NCI-H2227 treated with DMSO at 0.1 percent for 48 hours (cell line): ENCODE measurements at regions not wholly inside any gene's neighbourhood (a gene's known extent, or its start where the extent isn't known, plus 50 kb on each side); places are given as distances from the start of the nearest gene placed in this dataset.

ENCODE experiments used
- DNase-seq: peaks from one replicate; lab custom pipeline; 2025; lab: John Stamatoyannopoulos, UW

DNA sequence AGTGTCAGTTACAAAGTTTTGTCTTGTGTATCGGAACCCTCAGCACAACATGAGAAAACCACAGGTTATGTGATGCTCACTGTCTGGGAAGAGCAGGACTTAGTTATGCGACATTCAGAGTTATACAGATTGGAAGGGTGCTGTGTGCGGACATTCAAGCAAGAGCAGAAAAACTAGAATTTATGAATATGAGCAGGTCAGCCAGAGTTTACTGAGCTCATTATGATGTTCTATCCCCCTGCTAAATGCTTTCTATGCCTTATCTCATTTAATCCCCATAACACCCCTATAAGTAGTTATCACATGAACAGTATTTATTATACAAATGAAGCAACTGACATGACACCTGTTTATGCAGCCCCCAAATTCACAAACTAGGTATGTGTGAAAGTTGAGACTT lies 1083.2 kb downstream of the FLRT2 start:
- DNase-seq: no peak

DNA sequence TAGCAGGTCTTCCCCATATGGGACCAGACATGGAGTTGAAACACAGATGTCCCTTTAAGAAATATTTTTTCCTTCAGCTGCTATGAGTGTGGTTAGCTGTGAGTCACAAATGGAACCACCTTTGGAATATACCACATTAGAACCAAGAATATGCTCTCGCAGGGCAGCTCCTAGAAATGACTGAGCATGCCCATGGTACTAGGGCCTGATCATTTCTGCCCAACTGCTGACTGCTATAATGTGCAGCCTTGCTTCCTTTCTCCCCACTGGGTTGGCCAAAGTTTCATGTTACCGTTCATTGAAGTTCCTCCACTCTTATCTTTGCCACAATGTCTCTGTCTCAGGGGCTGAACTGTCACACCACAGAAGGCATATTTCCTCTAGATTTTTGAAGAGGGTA lies 1074.6 kb downstream of the FLRT2 start:
- DNase-seq: no peak

DNA sequence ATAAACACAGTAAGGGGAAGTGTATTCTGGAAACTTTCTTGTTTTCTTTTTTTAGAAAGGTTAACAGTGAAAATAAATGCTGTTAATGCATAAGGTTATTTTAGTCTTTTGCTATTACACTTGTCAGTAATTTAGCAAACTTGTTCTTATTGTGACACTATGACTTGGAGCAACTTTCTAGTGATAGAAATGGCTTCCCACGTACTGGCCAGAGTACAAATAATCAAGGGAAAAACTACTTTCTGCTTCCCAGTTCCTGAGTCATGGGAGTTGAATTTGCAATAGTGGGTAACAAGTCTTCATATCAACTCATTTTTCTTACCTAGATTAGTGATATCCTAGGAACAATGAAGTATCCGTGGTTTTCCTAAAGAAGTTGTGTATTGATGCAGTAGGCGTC lies 1072.3 kb downstream of the FLRT2 start:
- no peak for DNase-seq

DNA sequence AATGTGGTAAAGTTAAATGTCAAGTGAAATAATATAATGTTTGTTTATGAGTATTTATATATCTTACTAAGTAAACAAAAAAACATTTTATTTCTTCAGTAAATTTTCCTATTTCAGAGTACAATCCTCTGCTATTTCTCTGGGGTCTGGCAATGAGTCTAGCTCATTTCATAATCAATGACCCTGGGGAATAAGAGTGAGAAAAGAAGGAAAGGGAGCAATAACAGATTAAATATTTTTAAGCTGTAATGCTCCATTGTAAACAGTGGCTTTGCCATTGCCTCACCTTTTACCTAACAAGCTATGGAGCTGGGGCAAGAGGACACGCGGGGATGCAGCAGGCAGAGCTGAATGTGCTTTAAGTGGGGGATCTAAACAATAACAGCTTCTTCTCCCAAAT lies 1071.9 kb downstream of the FLRT2 start:
- no peak for DNase-seq

GRCh38 chr14:86597279-86597678 lies 1067.3 kb downstream of the FLRT2 start:
- no peak for DNase-seq

GRCh38 chr14:86596024-86596423 lies 1066.1 kb downstream of the FLRT2 start:
- DNase-seq: no peak

- DNase-seq: no peak
These were observed 1045.2 kb downstream of the FLRT2 start for GRCh38 chr14:86575141-86575540.

GRCh38 chr14:86574778-86575129 lies 1044.8 kb downstream of the FLRT2 start:
- DNase-seq: no peak

DNA sequence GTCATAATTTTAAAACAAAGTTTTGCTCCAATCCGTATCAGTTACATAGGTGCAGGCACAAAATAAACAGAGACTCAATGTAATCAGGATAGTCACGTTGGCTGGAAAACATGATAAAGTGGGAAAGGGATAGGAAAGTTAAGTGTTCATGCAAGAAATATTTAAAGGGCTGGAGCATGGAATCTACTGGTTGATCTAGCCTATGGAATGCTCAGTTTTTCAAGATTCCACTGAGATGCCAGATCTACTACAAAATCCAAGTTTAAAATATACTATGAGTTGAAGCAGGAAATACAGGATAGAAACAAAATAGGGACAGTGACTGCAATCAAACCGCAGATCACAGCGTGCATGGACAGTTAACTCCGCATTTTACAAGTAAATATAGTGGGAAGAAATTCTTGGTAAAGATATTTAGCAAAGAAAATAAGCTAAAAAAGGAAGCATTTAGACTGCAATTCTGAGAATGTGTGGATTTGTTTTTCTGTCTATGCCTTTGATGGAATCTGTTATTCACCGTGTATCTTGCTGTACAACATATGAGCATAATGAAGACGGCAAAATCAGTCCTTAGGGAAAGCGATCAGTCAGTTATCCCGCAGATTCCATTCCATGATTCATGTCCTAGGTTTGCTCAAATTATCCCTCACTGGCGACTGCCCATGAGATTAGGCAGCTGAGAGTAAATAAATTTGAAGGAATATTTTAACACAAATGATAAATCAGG lies 1044.3 kb downstream of the FLRT2 start:
- no peak for DNase-seq

GRCh38 chr14:86570371-86570770 lies 1040.4 kb downstream of the FLRT2 start:
- DNase-seq: no peak

GRCh38 chr14:86543521-86543920 lies 1013.6 kb downstream of the FLRT2 start:
- DNase-seq: no peak

DNA sequence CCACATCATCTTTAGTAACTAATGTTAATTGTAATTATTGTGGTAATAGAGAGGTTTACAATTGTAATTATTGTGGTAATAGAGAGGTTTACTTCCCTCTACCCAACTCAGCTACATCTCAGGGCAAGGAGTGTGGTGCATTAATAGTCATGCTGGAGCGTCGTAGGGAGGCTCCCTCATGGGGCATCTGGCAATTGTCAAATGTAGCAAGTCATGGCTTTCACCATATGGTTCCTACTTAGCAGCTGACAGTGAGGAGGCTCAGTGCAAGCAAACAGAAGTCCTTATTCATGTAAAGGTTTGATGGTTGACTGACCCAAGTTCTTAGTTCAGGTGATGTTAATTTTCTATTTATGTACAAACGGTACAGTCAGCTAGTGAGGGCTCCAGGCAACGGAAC lies 1012.0 kb downstream of the FLRT2 start:
- DNase-seq: no peak

DNA sequence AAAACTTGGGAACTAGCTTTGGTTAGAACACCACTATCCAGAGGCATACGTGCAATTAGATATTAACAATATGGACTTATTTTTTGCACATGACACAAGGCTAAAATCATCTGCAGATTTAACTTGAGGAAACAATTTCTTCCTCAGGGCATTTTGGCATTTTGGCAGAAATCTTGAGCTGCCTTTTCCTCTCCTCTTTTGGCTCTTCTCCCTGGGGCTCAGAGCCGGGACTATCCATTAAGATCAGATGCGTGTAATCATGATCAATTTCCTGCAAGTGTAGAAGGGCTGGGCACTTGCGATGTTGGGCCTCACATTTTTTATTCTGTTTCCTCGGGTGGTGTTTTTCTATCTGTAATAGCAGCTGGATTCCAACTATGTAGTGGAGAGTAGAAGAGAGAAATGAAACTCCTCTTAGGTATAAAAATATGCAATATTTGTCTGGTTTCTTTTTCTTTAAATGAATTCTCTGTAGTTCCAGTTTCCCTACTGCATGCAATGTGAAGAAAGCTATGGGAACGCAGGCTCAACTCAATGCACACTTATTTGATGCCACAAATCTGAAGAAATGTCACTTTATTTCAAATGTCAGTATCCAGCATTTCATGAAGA lies 1010.8 kb downstream of the FLRT2 start:
- no peak for DNase-seq

- DNase-seq: no peak
These were observed 1009.6 kb downstream of the FLRT2 start for GRCh38 chr14:86539361-86540070.

DNA sequence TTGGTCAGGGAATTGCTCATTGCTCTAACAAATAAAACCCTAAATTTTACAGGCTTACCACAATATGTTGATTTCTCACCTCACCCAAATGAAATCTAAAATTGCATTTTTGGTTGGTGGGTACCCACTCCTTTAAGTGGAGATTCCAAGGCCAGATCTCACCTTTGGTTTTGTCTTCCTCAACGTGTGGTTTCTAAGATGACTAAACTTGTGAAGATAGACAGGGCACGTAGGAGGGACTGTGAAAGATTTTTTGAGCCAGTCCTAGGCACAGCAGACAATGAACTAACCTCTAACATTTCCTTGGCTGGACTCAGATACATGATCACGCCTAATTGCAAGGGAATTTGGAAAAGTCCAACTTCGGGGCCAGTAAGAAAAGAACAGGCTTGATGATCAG lies 1003.9 kb downstream of the FLRT2 start:
- no peak for DNase-seq

GRCh38 chr14:86532219-86532618 lies 1002.3 kb downstream of the FLRT2 start:
- DNase-seq: no peak

DNA sequence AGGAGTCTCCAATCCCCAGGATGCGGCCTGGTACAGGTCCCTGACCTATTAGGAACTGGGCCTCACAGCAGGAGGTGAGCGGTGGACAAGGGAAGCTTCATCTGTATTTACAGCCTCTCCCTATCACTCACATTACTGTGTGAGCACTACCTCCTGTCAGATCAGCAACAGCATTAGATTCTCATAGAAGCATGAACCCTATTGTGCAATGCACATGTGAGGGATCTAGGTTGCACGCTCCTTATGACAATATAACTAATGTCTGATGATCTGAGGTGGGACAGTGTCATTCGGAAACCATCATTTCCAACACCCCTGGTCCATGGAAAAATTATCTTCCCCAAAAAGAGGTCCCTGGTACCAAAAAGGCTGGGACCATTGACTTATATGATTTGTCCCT lies 1000.5 kb downstream of the FLRT2 start:
- DNase-seq: no peak

- DNase-seq: no peak
These were observed 997.4 kb downstream of the FLRT2 start for GRCh38 chr14:86527312-86527711.

- DNase-seq: no peak
These were observed 995.7 kb downstream of the FLRT2 start for GRCh38 chr14:86525673-86526072.

DNA sequence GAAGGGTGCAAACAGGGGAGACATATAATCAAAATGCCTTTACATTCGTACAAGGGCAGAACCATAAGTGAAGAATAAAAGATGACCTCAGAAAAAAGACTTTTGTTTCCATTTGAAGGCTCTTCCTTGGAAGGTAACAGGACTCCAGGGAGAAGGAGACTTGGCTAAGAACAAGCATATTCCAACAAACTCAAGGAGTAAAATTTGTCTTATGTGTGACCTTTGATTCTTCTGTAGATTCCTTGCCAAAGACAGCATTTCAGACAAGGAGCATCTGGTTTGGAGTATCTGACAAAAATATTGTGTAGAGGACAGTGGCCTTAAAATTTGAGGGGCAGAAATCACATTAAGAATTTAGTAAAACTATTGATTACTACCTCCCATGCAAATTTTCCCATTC lies 991.9 kb downstream of the FLRT2 start:
- no peak for DNase-seq

DNA sequence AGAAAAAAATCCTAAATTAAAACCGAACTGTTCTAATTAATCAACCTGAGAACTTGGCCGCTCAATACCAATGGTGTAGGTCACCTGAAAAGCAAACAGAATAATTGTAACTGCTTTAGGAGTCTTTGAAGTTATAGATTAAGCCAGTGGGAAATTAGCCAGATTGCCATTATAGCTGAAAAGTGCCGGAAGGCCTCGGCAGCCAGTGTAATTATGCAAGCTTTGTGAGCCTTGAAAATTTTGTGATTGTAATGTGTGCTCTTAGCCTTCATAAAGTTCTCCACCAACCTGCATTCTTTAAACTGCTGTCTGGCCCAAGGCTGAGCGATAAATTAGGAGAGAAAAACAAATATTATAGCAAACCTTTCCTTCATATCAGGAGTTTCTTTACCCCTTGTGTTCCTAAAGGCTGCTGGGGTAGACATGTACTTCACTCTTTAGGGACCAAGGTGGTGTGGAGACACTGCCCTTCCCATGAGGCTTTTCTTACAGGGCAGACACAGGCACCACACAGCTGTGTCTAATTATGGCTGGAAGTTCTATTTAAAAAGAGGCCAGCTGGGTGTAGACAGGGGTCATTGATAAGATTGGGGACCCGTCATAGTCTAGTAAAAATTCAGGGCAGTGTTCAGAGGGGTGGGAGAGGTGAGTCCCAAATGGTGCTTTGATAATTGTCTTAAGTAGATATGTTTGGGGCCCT lies 991.2 kb downstream of the FLRT2 start:
- no peak for DNase-seq

DNA sequence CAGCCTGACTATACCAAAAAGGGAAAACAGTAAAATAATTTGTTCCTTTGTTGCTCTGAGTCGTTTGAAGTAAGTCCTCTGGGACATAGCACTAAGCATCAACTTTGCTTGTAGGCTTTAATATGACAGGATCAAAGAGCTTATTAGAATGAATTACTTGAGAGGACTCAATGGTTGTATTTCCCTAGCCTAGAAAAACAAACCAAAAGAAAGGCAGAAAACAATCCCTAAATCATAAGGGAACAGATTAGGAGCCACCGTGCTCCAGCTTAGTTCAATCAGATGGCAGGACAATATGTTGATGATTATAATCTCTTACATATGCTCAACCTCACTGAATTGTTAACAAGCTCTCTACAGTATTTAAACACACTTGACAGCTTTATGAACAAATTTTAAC lies 988.4 kb downstream of the FLRT2 start:
- no peak for DNase-seq

DNA sequence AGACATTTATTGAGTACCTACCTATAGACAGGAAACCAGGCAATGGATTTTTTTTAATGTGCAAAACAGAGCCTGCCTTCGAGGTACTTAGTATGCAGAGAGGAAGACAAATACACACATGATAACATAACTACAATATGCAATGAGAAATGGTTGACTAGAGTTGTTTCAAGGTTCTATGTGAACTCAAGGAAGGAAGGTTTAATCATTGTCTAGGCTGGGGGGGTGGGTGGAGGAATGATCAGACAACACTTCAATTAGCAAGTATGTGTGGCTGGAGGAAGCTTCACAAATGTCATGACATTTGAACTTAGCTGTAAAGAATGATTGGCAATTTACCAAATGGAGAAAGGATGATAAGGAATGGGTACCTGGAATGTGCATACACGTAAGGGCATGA lies 985.3 kb downstream of the FLRT2 start:
- DNase-seq: no peak
